SK-N-SH (cell line): ENCODE measurements at regions not wholly inside any gene's neighbourhood (a gene's known extent, or its start where the extent isn't known, plus 50 kb on each side); places are given as distances from the start of the nearest gene placed in this dataset.

Experiments
- CHD2 ChIP-seq: fragments of 150-350 bp; IDR thresholded peaks from 2 replicates; pipeline ENCODE4 v1.6.1; 2018; ENCODE audit warnings: low read length; ENCODE audit not compliant: partially characterized antibody
- EZH2phosphoT487 ChIP-seq: fragments of 200-600 bp; sonication (generic); IDR thresholded peaks from 2 replicates; pipeline ENCODE4 v1.6.1; 2017; ENCODE audit warnings: low read depth, mixed run types, mild to moderate bottlenecking, antibody characterized with exemption, moderate library complexity, borderline replicate concordance
- GATA2 ChIP-seq: sonication (generic); formaldehyde crosslinking; IDR thresholded peaks from 2 replicates; pipeline ENCODE4 v1.5.0; 2020; ENCODE audit warnings: mild to moderate bottlenecking, missing genetic modification reagents
- TF ChIP-seq, protein P1 (sequence below): IDR thresholded peaks from 2 replicates; pipeline ENCODE4 v1.4.0; 2012; ENCODE audit warnings: low read depth
- TF ChIP-seq, protein P2 (sequence below): fragments of 200-600 bp; sonication (generic); IDR thresholded peaks from 2 replicates; pipeline ENCODE4 v1.6.1; 2017; ENCODE audit warnings: antibody characterized with exemption, mild to moderate bottlenecking, moderate library complexity

DNA sequence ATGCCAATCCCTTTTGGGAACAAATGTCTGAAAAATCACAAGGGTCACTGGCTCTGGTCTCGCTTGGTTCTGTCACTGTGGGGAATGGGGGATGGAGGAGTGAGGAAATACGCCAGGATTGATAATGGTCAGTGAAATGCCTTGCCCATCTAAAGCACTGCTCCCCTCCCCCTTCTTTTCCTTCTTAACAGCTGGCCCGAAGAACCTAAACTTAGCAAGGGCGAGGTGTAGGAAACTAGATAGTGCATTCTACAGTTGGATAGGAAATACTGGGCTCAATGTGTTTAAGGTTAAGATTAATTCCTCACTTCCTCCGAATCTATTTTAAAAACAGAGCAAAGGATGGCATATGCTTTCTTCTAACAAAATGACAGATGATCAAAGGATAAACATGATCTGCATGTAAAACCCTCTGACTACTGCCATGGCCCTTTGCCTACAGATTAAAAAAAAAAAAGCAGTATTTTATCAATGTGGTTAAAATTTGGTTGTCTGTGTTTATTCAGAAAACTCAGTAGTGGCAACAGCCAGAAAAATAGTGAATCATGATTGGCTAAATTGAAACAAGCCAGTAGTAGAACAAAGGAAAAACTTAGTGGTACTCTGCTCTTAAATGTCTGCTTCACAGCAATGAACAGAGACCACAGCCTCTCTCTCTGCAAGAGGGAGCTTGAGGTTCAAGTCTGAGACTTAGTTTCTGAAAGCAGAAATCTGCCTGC, 86.1 kb upstream of the VAV3 start:
- TF ChIP-seq, protein P1, sequence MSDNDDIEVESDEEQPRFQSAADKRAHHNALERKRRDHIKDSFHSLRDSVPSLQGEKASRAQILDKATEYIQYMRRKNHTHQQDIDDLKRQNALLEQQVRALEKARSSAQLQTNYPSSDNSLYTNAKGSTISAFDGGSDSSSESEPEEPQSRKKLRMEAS, result no peak
- TF ChIP-seq, protein P2, sequence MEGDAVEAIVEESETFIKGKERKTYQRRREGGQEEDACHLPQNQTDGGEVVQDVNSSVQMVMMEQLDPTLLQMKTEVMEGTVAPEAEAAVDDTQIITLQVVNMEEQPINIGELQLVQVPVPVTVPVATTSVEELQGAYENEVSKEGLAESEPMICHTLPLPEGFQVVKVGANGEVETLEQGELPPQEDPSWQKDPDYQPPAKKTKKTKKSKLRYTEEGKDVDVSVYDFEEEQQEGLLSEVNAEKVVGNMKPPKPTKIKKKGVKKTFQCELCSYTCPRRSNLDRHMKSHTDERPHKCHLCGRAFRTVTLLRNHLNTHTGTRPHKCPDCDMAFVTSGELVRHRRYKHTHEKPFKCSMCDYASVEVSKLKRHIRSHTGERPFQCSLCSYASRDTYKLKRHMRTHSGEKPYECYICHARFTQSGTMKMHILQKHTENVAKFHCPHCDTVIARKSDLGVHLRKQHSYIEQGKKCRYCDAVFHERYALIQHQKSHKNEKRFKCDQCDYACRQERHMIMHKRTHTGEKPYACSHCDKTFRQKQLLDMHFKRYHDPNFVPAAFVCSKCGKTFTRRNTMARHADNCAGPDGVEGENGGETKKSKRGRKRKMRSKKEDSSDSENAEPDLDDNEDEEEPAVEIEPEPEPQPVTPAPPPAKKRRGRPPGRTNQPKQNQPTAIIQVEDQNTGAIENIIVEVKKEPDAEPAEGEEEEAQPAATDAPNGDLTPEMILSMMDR, result no peak
- TF ChIP-seq EZH2phosphoT487 (no peak), GATA2 (CRISPR knock-in tag) (no peak), CHD2 (no peak)
